K562 (cell line): ENCODE measurements at regions not wholly inside any gene's neighbourhood (a gene's known extent, or its start where the extent isn't known, plus 50 kb on each side); places are given as distances from the start of the nearest gene placed in this dataset.

Source experiments
- ATAC-seq: fragments of 200-7000 bp; cut with Tn5 transposase; 3 replicates; pipeline ENCODE4 v1.9.1; 2020; ENCODE audit warnings: moderate library complexity
- BruUV-seq: library from RNA; stranded (reverse); fragments of 400-500 nt; replicated peaks from 2 replicates; lab custom pipeline; 2021; lab: Mats Ljungman, UMichigan
- CTCF ChIA-PET: fragments of 300-600 bp; formaldehyde crosslinking; extraction: SDS; loops from one replicate; lab custom pipeline; 2021; ENCODE audit warnings: low intra/inter-chr PET ratio; lab: Yijun Ruan, JAX
- POLR2A ChIA-PET: fragments of 300-600, 350-650 bp; sonication (Branson Sonifier 250); formaldehyde crosslinking; extraction: SDS; loops from one replicate; lab custom pipeline; 2021; ENCODE audit warnings: antibody characterized with exemption, inconsistent platforms; lab: Yijun Ruan, JAX
- DNase-seq, 4 experiments: peaks; one replicate each; pipeline versions ENCODE4 v3.0.0 to v3.0.0-alpha.2; 2011 to 2018; ENCODE audit warnings: low spot score in 3 of 4, mixed read lengths in 3 of 4; ENCODE audit errors: extremely low read depth in 1 of 4
- FAIRE-seq: peaks from 2 replicates; lab custom pipeline; 2011; peaks lifted over from hg19 to GRCh38; lab: Jason Lieb, UNC
- H2AFZ ChIP-seq: 2 replicates; pipeline ENCODE4 v1.6.0; 2011; ENCODE audit warnings: low read depth, low read length, control low read depth, inconsistent platforms
- H3K27ac ChIP-seq: fragments of 200-600 bp; 3 replicates; pipeline ENCODE4 v1.8.0; 2011; ENCODE audit warnings: low read depth, mild to moderate bottlenecking, control low read depth, inconsistent platforms, low read length, moderate library complexity, mixed read lengths; ENCODE audit errors: extremely low read depth
- H3K27me3 ChIP-seq, 2 experiments: fragments of 300-600 bp in 1 of 2; 2 replicates in 1 of 2; 3 replicates in 1 of 2; pipeline versions ENCODE4 v1.6.0 to v1.8.0; 2011; ENCODE audit warnings: inconsistent platforms in 2 of 2, low read length in 2 of 2, mild to moderate bottlenecking in 1 of 2, mixed read lengths in 1 of 2, moderate library complexity in 1 of 2; ENCODE audit not compliant: control insufficient read depth in 2 of 2, insufficient read depth in 2 of 2
- H3K36me3 ChIP-seq: fragments of 300-600 bp; 3 replicates; pipeline ENCODE4 v1.8.0; 2011; ENCODE audit warnings: mild to moderate bottlenecking, low read length, inconsistent platforms; ENCODE audit not compliant: control insufficient read depth, insufficient read depth
- H3K4me1 ChIP-seq, 2 experiments: fragments of 200-600 bp in 1 of 2; replicated peaks in 1 of 2; 2 replicates in 1 of 2; 3 replicates in 1 of 2; pipeline versions ENCODE4 v1.5.1 to v1.8.0; 2011; ENCODE audit warnings: inconsistent platforms in 2 of 2, low read length in 2 of 2, mild to moderate bottlenecking in 1 of 2, mixed read lengths in 1 of 2, moderate library complexity in 1 of 2; ENCODE audit not compliant: control insufficient read depth in 2 of 2, insufficient read depth in 2 of 2
- H3K4me2 ChIP-seq: 2 replicates; pipeline ENCODE4 v1.6.1; 2011; ENCODE audit warnings: low read length, control low read depth, inconsistent platforms, mixed read lengths; ENCODE audit not compliant: insufficient read depth
- H3K4me3 ChIP-seq: fragments of 200-600 bp; sonication (generic), shearing (Covaris generic); 2 replicates; pipeline ENCODE4 v1.5.1; 2016; ENCODE audit warnings: control low read depth, inconsistent platforms
- H3K79me2 ChIP-seq: fragments of 200-600 bp; 3 replicates; pipeline ENCODE4 v1.8.0; 2011; ENCODE audit warnings: low read length, inconsistent platforms; ENCODE audit not compliant: control insufficient read depth, insufficient read depth
- H3K9ac ChIP-seq, 2 experiments: 2 replicates each; pipeline versions ENCODE4 v1.6.0 to v1.6.1; 2011; ENCODE audit warnings: low read depth in 2 of 2, low read length in 2 of 2, control low read depth in 1 of 2, inconsistent platforms in 1 of 2, mild to moderate bottlenecking in 1 of 2, mixed read lengths in 1 of 2; ENCODE audit not compliant: insufficient read depth in 1 of 2
- H3K9me1 ChIP-seq: one replicate; pipeline ENCODE4 v1.6.0; 2011; ENCODE audit warnings: inconsistent platforms, mild to moderate bottlenecking, low read length, moderate library complexity; ENCODE audit not compliant: control insufficient read depth, insufficient read depth
- H3K9me3 ChIP-seq: replicated peaks from 2 replicates; pipeline ENCODE4 v1.5.1; 2011; ENCODE audit warnings: low read depth, low read length, inconsistent platforms; ENCODE audit not compliant: control insufficient read depth, insufficient read depth
- H4K20me1 ChIP-seq: replicated peaks from 2 replicates; pipeline ENCODE4 v1.6.1; 2011; ENCODE audit warnings: low read length, inconsistent platforms, mixed read lengths; ENCODE audit not compliant: control insufficient read depth, insufficient read depth
- AFF4 ChIP-seq: sonication (generic); formaldehyde crosslinking; IDR thresholded peaks from 2 replicates; pipeline ENCODE4 v1.8.0; 2023; ENCODE audit warnings: mild to moderate bottlenecking, missing genetic modification reagents
- DACH1 ChIP-seq: fragments of 450-650 bp; IDR thresholded peaks from 2 replicates; pipeline ENCODE4 v1.6.1; 2018; ENCODE audit not compliant: partially characterized antibody
- POLR3A ChIP-seq: IDR thresholded peaks from 2 replicates; pipeline ENCODE4 v1.6.1; 2011; ENCODE audit warnings: borderline replicate concordance, mild to moderate bottlenecking, moderate library complexity; ENCODE audit not compliant: insufficient read length, insufficient read depth; ENCODE audit errors: extremely low read depth
- STAT6 ChIP-seq: sonication (generic); formaldehyde crosslinking; IDR thresholded peaks from 2 replicates; pipeline ENCODE4 v1.8.1; 2023; ENCODE audit warnings: mild to moderate bottlenecking, missing genetic modification reagents
- ZNF707 ChIP-seq: fragments of 250-450 bp; sonication (Bioruptor Pico); conservative IDR thresholded peaks from 2 replicates; pipeline ENCODE4 v1.8.0; 2022; ENCODE audit warnings: inconsistent platforms, mild to moderate bottlenecking, moderate library complexity
- ZNF76 ChIP-seq: fragments of 250-450 bp; sonication (Bioruptor Pico); IDR thresholded peaks from 2 replicates; pipeline ENCODE4 v1.4.0; 2020; ENCODE audit warnings: mild to moderate bottlenecking, moderate library complexity, borderline replicate concordance
- WGBS: fragments of 100-300 bp; shearing (Covaris generic); methylation state at CpG from one replicate; pipeline ENCODE4 v1.1.6; 2016; ENCODE audit warnings: low coverage, mixed read lengths; ENCODE audit not compliant: insufficient coverage; ENCODE audit errors: missing lambda C conversion rate; 5-methylcytosine and 5-hydroxymethylcytosine counted together
- in situ Hi-C: fragments of 300-500 bp; cut with MboI; formaldehyde crosslinking; loops from 4 replicates; pipeline ENCODE4 v1.15.0; 2018; ENCODE audit warnings: inconsistent platforms, mixed read lengths
- intact Hi-C: fragments of 100-400 bp; cut with micrococcal nuclease; formaldehyde crosslinking; loops from 2 replicates; pipeline ENCODE4 v1.14.2; 2022

GRCh38 chr9:102941868-102942267, 53.3 kb upstream of the CYLC2 start:
- CTCF ChIA-PET = no interaction called here
- no peak for ATAC-seq
- in situ Hi-C loops = no loop called here
- no TSS peak for BruUV-seq
- Histone ChIP-seq H4K20me1 (no peaks in the 10 kb centered on the region), H3K4me1 (no peaks in the 10 kb centered on the region), H3K36me3 (no peaks in the 10 kb centered on the region), H3K4me2 (no peak overlapping the region), H3K27ac (no peak overlapping the region), H2AFZ (no peak overlapping the region)
- 3% methylated on average over 4 of the region's 4 CpGs for WGBS
- POLR2A ChIA-PET = no interaction called here
- no peak for DNase-seq
- TF ChIP-seq POLR3A (no peak), STAT6 (no peak), ZNF707 (CRISPR knock-in tag) (no peak), DACH1 (no peak), ZNF76 (CRISPR knock-in tag) (no peak), AFF4 (CRISPR knock-in tag) (no peak)
- TF ChIP-seq, all 486 proteins: peak for 0
- H3K9ac ChIP-seq = no peak overlapping the region
- no peak overlapping the region for H3K4me3 ChIP-seq
- H3K9me1 ChIP-seq = no peaks in the 10 kb centered on the region
- 0 out of 2 replicates have a peak, but pooled peaks cover 2% of the 10 kb centered on the region for H3K9me3 ChIP-seq
- intact Hi-C loops = no loop called here
- no peak for FAIRE-seq
- H3K79me2 ChIP-seq = no peaks in the 10 kb centered on the region
- no peaks in the 10 kb centered on the region for H3K27me3 ChIP-seq
